ENCODE measurements at regions not wholly inside any gene's neighbourhood (a gene's known extent, or its start where the extent isn't known, plus 50 kb on each side); places are given as distances from the start of the nearest gene placed in this dataset.

DNA sequence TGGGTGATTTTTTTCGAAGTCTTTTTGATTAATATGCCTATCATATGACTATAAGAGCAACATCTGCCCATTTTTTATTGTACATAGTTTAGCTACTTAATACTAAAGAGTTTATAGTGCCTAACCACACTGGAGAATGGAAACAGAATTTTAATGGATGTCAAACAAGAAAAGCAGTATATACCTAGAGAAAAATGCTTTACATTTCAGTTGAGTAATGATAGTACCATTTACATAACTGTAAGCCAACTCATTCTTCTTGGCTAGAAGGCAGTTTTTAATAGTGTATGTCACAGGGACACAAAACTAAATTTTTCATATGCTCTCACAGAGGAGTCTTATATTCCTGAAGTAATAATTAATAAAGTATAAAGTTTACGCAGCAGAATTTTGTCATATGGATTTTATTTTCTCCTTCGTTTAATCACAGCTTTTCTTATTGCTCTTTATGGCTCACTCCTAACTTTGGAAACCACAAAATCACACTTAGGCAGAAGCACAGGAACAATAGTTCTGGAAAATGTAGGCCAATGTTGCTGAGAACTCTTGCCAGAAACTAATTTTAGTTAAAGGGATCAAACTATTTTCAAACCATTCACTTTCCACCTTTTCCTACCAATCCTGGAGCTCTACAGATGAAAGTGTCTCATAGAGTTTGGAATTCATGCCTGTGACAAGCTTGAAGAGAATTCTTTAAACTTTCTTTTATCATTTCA, 243.6 kb downstream of the ZIC1 start:
- TF ChIP-seq, protein P1, sequence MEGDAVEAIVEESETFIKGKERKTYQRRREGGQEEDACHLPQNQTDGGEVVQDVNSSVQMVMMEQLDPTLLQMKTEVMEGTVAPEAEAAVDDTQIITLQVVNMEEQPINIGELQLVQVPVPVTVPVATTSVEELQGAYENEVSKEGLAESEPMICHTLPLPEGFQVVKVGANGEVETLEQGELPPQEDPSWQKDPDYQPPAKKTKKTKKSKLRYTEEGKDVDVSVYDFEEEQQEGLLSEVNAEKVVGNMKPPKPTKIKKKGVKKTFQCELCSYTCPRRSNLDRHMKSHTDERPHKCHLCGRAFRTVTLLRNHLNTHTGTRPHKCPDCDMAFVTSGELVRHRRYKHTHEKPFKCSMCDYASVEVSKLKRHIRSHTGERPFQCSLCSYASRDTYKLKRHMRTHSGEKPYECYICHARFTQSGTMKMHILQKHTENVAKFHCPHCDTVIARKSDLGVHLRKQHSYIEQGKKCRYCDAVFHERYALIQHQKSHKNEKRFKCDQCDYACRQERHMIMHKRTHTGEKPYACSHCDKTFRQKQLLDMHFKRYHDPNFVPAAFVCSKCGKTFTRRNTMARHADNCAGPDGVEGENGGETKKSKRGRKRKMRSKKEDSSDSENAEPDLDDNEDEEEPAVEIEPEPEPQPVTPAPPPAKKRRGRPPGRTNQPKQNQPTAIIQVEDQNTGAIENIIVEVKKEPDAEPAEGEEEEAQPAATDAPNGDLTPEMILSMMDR (IDR thresholded peaks at IDR 0.05), result no peak
- TF ChIP-seq POLR2AphosphoS5 (IDR thresholded peaks at IDR 0.05), result no peak
- no peak for TF ChIP-seq EP300 (IDR thresholded peaks at IDR 0.05)
- TF ChIP-seq POLR2A (IDR thresholded peaks at IDR 0.05), result no peak

All from gastroesophageal sphincter (tissue), 3 donors.